ENCODE measurements at regions not wholly inside any gene's neighbourhood (a gene's known extent, or its start where the extent isn't known, plus 50 kb on each side); places are given as distances from the start of the nearest gene placed in this dataset.

- DNase-seq (ENCODE audit: low read depth, low spot score) = no peak
Observed at GRCh38 chr7:119392-120163, 72.8 kb upstream of the FAM20C start.

DNA sequence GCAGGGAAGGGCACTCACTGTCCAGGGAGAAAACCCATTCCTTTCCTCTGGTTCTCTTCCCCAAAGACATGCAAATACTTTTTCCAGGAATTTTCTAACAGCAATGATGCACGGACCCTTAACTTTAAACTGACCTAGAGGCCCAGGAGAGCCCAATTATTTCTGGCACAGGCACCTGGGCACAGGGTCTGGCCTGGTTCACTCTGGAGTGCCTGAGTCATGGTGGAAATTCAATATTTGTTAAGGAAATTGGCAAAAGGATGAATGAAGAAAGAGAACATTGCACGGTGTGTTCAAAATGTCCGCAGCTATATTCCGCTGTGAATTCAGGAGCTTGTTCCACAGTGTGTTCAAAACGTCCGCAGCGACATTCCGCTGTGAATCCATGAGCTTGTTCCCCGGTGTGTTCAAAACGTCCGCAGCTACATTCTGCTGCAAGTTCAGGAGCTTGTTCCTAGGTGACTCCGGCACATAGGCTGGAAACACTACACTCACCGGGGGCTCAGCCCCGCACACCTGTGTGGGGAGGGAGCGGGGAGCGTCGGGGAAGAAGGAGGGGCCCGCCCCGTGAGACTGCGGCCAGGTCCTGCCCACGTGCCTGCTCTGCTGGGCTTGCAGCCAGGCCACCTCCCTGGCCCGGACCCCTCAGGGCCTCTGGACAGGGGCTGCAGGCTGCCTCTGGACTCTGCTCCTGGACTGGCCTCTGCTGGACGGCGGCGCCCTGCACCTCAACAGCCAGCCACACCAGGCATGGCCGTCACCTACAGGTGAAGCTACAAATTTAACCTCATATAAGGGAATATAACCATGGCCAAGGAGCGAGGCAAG is 72.0 kb upstream of the FAM20C start:
- no peak for DNase-seq (ENCODE audit: low read depth, low spot score)

DNA sequence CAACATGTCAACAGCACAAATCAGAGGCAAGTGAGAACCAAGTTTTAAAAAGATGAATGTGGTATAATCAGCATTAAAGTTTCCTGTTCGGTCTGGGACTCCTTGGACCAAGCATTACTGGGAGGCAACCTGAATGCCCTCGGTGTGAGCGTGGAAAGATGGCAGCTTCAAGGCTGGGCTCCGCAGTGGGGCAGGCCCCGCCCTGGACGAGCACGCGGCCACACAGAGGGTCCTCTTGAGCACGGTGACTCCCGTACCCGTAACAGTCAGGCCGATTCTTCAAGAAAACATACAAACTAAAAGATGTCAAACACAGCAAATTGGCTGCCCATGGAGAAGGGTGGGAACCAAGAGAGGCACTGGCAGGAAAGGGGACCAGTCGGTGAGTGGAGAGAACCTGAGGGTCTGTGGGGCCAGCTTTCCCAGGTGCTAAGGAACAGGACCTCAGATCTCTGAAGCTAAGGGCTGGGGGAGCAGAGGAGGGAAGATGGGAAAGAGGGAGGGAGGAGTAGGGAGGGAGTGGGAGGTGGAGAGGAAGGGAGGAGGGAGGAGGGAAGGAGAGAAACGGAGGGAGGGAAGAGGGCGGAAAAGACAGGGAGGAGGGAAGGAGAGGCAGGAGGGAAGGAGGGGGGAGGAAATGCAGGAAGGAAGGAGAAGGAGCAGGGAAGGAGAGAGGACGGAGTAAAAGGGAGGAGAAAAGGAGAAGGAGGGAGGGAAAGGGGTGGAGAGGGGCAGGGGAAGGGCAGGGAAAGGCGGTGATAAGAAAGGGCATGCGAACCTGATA is 71.2 kb upstream of the FAM20C start:
- DNase-seq (ENCODE audit: low read depth, low spot score) = no peak

- no peak for DNase-seq (ENCODE audit: low read depth, low spot score)
Observed at GRCh38 chr7:123237-123636, 69.1 kb upstream of the FAM20C start.

DNA sequence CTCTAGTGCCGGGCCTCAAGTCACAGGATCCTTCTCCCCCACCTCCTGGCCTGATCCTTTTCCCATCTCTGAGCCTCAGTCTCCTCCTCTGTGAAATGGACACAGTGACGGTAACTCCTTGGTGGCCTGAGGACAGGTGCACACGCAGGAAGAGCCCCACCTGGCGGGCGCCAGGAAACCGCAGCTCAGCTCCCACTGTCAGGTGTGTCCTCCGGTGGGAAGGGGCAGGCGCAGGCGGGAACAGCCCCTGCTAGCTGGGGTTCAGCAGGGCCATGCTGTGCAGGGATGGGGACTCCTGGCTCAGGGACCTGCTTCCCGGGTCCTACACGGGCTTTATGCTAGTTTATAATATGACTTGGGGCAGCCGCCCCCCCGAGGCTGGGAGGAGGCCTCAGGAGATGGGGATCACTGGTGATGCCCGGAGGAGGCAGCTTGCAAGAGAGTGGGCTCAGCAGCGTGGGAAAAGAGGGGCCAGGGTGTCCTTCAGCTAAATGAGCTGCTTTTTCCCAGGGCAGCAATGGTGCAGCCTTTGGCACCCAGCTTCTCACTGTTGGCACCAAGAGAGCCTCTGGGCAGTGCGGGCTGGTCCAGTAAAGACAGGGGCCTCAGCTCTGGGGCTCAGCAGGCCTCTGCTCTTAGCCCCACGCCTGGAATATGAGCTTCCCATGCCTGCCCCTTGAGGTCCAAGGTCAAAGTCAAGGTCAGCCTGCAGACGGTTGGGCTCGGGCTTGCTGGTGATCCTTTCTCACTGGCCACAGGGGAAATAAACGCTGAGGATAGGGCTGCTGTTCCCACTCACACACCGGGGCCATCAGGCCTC is 68.0 kb upstream of the FAM20C start:
- DNase-seq (ENCODE audit: low read depth, low spot score) = no peak

DNA sequence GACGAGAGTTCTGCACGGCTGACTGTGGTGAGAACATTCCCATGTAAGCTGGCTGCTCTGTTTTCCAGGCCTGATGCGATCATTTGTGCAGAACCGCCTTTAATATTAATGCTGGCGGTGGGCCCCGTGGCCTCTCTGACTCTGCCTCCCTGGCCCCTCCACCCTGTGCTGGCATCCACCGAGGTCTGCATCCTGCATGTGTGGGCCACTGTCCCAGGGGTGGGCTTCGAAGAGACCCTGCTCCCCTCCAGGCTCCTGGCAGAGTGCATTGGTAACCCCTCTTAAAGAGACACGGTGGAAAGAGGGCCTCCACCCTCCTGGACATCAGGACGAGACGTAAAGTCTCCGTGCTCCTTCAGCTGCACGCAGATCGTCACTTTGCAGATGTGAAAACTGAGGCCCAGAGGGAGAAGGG is 67.3 kb upstream of the FAM20C start:
- DNase-seq (ENCODE audit: low read depth, low spot score) = no peak

DNA sequence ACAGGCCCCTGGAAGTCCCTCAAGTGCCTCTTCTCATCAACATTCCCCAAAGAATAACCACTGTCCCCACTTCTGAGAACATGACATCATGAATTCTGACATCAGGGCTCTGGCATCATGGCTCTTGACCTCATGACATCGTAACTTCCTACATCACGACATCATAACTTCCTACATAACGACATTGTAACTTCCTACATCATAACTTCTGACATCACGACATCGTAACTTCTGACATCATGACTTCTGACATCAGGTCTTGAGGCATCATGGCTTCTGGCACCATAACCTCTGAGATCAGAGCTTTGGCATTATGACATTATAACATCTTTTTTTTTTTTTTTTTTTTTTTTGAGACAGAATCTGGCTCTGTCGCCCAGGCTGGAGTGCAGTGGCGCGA is 66.7 kb upstream of the FAM20C start:
- DNase-seq (ENCODE audit: low read depth, low spot score) = no peak

DNA sequence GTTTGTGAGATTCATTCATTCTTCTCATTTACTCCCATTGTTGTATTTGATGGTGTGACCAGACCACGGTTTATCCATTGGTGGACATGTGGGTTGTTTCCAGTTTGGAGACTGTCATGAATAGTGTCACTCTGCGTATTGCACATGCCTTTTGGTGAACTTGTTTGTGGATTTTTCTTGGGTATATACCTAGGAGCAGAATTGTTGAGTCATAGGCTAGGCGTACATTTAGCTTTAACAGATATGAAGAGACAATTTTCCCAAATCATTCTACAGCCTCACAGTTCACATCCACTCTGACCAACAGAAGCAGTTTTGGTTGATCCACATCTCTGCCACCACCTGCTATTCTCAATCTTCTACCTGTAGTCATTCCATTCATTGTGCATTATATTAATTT is 66.0 kb upstream of the FAM20C start:
- no peak for DNase-seq (ENCODE audit: low read depth, low spot score)

- DNase-seq (ENCODE audit: low read depth, low spot score) = no peak
Observed at GRCh38 chr7:127064-127598, 65.2 kb upstream of the FAM20C start.

DNA sequence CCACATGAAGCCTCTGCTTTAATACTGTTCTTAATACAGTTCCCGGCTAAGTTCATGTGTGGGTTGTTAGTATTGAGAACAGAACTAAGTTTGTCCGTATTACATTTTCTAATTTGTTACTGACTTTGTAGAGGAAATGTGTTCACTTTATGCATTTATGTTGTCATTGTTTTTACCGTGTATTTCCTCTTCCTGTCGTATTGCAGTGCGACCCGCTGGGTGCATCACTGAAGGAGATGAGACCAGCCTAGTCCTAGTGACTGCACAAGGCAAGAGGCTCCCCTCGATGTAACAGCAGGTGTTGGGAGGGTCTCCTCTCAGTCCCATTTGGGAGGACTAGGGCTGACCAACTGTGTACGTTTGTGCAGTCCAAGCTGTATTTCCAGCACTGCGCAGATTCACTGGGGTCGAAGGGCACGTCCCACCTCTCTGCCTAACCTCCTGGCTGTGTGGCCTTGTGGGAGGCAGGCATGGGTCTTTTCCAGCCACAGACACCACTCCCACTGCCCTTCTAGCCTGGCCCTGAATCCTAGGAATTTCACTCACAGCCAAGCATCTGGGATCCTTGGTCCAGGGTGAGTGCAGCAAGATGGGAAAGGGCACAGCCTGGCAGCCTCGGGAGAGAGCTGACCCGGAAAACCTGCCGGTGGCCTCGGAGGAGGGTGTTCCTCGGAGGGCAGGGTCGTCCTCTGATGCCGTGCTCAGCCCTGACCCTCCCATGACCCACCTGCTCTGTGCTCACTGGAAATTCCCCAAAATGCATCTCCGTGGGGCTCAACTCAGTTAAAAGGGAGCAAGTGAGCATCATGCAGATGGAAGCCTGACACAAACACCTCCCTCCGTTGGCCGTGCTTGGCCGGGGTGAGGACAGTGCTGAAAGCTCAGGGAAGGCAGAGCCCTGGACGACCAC is 63.9 kb upstream of the FAM20C start:
- no peak for DNase-seq (ENCODE audit: low read depth, low spot score)

DNA sequence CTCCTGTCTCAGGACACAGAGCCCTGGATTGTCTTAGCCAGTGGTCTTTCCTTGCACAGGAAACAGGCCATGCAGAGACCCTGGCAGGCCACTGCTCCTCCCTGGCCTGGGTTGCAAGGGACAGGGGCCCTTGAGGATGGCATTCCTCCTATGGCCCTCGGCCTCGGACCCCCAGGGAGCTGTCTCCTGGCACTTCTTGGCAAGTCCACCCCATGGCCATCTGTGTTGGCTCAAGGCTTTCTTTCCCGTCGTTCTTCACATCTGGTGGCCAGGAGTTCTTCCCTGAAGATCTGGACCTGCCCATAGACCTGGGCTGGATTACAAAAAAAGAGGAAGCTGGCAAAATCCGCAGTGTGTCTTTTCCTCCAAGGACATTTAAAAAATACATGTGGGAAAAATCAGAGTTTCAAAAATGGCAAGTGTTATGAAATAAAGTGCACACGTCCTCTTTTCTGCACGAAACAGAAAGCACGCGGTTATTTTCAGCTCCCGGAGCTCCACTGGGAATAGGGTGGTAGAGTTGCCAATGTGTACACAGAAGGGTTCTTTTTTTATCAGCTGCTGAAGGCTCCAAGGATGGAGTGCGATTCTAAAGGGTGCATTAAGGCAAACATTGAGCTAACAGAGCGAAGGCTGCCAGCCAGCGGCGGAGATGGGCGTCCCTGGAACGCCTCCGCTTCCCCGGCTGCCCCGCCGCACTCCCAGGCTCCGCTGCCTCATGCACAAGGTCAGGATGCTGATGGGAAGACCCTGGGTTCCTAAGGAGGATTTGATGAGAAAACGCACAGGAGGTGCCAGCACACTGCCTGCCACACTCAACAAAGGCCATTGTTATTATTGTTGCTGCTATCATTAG is 62.8 kb upstream of the FAM20C start:
- DNase-seq (ENCODE audit: low read depth, low spot score) = peak; percentile 28

DNA sequence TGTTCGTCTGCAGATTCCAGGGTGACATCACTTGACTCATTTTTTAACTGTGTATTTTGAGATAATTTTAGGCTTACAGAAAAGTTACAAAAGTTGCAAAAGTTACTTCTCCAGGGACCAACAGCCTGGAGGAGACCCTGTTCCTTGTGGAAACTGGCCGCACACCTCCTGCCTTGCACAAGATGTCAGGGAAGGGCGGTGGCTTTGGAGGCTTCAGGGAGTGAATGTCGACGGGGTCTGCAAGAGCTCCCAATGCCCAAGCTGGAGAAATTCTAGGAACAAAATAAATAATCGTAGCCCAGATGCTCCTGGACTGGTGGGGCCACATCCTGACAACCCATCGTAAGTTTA is 62.2 kb upstream of the FAM20C start:
- no peak for DNase-seq (ENCODE audit: low read depth, low spot score)

DNA sequence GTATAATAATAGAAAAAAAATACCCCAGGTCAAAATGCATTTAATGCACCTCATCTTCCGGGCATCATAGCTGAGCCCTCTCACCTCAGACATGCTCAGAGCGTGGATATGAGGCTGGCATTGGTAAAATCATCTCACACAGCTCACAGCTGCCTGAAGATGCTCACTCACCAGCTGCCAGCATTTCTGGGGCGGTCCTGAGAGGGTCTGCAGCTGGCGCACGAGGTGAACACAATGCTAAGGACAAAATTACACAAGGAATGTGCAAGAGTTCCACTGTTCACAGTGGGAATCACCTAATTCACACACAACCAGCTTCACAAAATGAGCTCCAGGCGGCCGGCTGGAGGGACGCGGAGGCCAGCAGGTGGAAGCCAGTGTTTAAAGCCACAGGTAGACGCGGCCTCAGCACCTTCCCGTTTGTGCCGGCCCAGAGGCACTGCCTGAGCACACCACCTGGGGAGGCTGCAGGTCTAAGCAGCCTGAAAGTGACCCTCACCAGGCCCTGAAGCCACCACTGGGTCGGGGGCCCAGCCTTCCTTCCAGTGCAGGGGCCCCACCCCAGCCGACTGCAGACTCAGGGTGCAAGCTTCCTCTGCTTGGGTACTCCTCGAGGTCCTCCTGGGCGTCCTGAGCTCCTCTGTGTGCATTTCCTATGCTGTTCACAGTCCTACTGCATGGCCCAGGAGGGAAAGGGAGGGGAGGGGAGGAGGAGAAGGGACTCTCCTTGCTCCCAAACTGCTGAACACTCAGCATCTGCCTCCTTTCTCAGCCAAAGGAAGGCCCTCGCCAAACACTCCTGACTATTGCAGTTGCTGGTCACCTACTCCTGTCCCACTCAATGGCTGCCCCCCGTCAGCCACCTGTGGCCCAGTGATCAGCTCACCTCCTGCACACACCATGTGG is 61.2 kb upstream of the FAM20C start:
- DNase-seq (ENCODE audit: low read depth, low spot score) = no peak

GRCh38 chr7:131781-132482 is 60.4 kb upstream of the FAM20C start:
- DNase-seq (ENCODE audit: low read depth, low spot score) = peak; percentile 33

GRCh38 chr7:132899-133298 is 59.5 kb upstream of the FAM20C start:
- no peak for DNase-seq (ENCODE audit: low read depth, low spot score)

DNA sequence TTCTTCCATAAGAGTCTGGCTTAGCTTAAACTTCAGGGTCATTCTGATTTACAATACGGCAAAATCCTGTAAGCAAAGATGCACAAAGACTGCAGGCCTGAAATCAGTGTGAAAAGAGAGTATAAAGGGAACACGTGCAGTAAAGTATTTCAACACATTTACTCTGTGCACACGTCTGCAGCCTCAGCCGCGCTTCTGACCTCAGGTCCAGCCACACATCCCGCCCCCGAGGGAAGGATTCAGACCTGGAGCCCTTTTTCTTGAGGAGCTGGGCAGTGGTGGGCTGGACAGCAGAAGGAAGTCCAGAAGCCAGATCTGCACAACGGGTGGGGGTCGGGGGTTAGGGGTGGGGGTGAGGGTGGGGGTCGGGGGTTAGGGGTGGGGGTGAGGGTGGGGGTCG is 58.9 kb upstream of the FAM20C start:
- no peak for DNase-seq (ENCODE audit: low read depth, low spot score)

- DNase-seq (ENCODE audit: low read depth, low spot score) = no peak
Observed at GRCh38 chr7:134029-134428, 58.3 kb upstream of the FAM20C start.

All from astrocyte of the hippocampus (primary cell).